ENCODE measurements at regions not wholly inside any gene's neighbourhood (a gene's known extent, or its start where the extent isn't known, plus 50 kb on each side); places are given as distances from the start of the nearest gene placed in this dataset.
"Not testable (repeated sequence)": the region's sequence is repeated elsewhere in the genome, so short reads cannot be mapped to it uniquely, and the experiment has no call there.

GRCh38 chr14:80274310-80274709 lies 63.0 kb upstream of the DIO2 start:
- TF ChIP-seq, protein P1, sequence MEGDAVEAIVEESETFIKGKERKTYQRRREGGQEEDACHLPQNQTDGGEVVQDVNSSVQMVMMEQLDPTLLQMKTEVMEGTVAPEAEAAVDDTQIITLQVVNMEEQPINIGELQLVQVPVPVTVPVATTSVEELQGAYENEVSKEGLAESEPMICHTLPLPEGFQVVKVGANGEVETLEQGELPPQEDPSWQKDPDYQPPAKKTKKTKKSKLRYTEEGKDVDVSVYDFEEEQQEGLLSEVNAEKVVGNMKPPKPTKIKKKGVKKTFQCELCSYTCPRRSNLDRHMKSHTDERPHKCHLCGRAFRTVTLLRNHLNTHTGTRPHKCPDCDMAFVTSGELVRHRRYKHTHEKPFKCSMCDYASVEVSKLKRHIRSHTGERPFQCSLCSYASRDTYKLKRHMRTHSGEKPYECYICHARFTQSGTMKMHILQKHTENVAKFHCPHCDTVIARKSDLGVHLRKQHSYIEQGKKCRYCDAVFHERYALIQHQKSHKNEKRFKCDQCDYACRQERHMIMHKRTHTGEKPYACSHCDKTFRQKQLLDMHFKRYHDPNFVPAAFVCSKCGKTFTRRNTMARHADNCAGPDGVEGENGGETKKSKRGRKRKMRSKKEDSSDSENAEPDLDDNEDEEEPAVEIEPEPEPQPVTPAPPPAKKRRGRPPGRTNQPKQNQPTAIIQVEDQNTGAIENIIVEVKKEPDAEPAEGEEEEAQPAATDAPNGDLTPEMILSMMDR (IDR thresholded peaks at IDR 0.05; ENCODE audit: insufficient read depth, low read length), result not testable (repeated sequence)
- not testable (repeated sequence) for TF ChIP-seq POLR2AphosphoS5 (IDR thresholded peaks at IDR 0.05; ENCODE audit: low read depth); GABPA (IDR thresholded peaks at IDR 0.05; ENCODE audit: low read depth); SPI1 (IDR thresholded peaks at IDR 0.05; ENCODE audit: borderline replicate concordance, low read depth)
- TF ChIP-seq, protein P2, sequence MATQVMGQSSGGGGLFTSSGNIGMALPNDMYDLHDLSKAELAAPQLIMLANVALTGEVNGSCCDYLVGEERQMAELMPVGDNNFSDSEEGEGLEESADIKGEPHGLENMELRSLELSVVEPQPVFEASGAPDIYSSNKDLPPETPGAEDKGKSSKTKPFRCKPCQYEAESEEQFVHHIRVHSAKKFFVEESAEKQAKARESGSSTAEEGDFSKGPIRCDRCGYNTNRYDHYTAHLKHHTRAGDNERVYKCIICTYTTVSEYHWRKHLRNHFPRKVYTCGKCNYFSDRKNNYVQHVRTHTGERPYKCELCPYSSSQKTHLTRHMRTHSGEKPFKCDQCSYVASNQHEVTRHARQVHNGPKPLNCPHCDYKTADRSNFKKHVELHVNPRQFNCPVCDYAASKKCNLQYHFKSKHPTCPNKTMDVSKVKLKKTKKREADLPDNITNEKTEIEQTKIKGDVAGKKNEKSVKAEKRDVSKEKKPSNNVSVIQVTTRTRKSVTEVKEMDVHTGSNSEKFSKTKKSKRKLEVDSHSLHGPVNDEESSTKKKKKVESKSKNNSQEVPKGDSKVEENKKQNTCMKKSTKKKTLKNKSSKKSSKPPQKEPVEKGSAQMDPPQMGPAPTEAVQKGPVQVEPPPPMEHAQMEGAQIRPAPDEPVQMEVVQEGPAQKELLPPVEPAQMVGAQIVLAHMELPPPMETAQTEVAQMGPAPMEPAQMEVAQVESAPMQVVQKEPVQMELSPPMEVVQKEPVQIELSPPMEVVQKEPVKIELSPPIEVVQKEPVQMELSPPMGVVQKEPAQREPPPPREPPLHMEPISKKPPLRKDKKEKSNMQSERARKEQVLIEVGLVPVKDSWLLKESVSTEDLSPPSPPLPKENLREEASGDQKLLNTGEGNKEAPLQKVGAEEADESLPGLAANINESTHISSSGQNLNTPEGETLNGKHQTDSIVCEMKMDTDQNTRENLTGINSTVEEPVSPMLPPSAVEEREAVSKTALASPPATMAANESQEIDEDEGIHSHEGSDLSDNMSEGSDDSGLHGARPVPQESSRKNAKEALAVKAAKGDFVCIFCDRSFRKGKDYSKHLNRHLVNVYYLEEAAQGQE (IDR thresholded peaks at IDR 0.05; ENCODE audit: insufficient replicate concordance, low read depth), result not testable (repeated sequence)

Data from HL-60 (cell line).